K562 (cell line): ENCODE measurements at regions not wholly inside any gene's neighbourhood (a gene's known extent, or its start where the extent isn't known, plus 50 kb on each side); places are given as distances from the start of the nearest gene placed in this dataset.

ENCODE experiments used
- CBX1 ChIP-seq: sonication (generic); IDR thresholded peaks from 2 replicates; pipeline ENCODE4 v1.6.1; 2016; ENCODE audit warnings: antibody characterized with exemption, low read depth, mild to moderate bottlenecking
- CTCF ChIP-seq, 3 experiments: IDR thresholded peaks in 2 of 3; conservative IDR thresholded peaks in 1 of 3; 2 replicates each; pipeline ENCODE4 v1.5.1; 2011 to 2012; ENCODE audit warnings: low read length in 3 of 3, mild to moderate bottlenecking in 3 of 3, control low read depth in 2 of 3, improper control_type of control experiment in 1 of 3, inconsistent platforms in 1 of 3, low read depth in 1 of 3, mixed read lengths in 1 of 3, moderate library complexity in 1 of 3; ENCODE audit not compliant: insufficient read depth in 2 of 3
- HNRNPK ChIP-seq: fragments of 200-400 bp; formaldehyde crosslinking; IDR thresholded peaks from one replicate; pipeline ENCODE4 v1.6.1; 2018; ENCODE audit warnings: mild to moderate bottlenecking, low read depth, low read length; ENCODE audit not compliant: poor library complexity, severe bottlenecking
- KDM1A ChIP-seq, 2 experiments: fragments of 450-650 bp; IDR thresholded peaks; 2 replicates each; pipeline ENCODE4 v1.6.1; 2016; ENCODE audit warnings: mild to moderate bottlenecking in 2 of 2
- NFYB ChIP-seq: IDR thresholded peaks from 2 replicates; pipeline ENCODE4 v1.6.1; 2011; ENCODE audit warnings: mild to moderate bottlenecking, moderate library complexity; ENCODE audit not compliant: insufficient read length; ENCODE audit errors: extremely low read depth
- NR4A1 ChIP-seq, 2 experiments: fragments of 250-450 bp in 1 of 2; fragments of 450-650 bp in 1 of 2; sonication (Bioruptor Pico) in 1 of 2; IDR thresholded peaks; 2 replicates each; pipeline versions ENCODE4 v1.4.0 to v1.6.1; 2016 to 2020; ENCODE audit warnings: mild to moderate bottlenecking in 2 of 2, missing compliant biosample characterization in 1 of 2, missing genetic modification characterization in 1 of 2, moderate library complexity in 1 of 2
- POLR3G ChIP-seq: IDR thresholded peaks from 2 replicates; pipeline ENCODE4 v1.6.1; 2011; ENCODE audit not compliant: insufficient read length, insufficient replicate concordance; ENCODE audit errors: extremely low read depth
- PREB ChIP-seq: sonication (generic); formaldehyde crosslinking; IDR thresholded peaks from 2 replicates; pipeline ENCODE4 v1.8.1; 2023; ENCODE audit warnings: mild to moderate bottlenecking, missing genetic modification reagents
- RBBP5 ChIP-seq: fragments of 200-600 bp; sonication (generic); IDR thresholded peaks from 2 replicates; pipeline ENCODE4 v1.6.1; 2012; ENCODE audit warnings: borderline replicate concordance, mild to moderate bottlenecking, low read length, control low read depth, inconsistent platforms; ENCODE audit not compliant: insufficient read depth, poor library complexity, severe bottlenecking
- TRIM24 ChIP-seq, 2 experiments: fragments of 450-650 bp; IDR thresholded peaks; 2 replicates each; pipeline ENCODE4 v1.6.1; 2016
- USF2 ChIP-seq: sonication (generic); formaldehyde crosslinking; IDR thresholded peaks from 2 replicates; pipeline ENCODE4 v1.5.0; 2020; ENCODE audit warnings: missing genetic modification reagents
- ZBED1 ChIP-seq: IDR thresholded peaks from 2 replicates; pipeline ENCODE4 v1.6.1; 2014
- ZC3H8 ChIP-seq: fragments of 450-650 bp; IDR thresholded peaks from 2 replicates; pipeline ENCODE4 v1.6.1; 2017
- ZZZ3 ChIP-seq: fragments of 450-650 bp; IDR thresholded peaks from 2 replicates; pipeline ENCODE4 v1.6.1; 2016; ENCODE audit warnings: antibody characterized with exemption, mild to moderate bottlenecking, moderate library complexity
- TF ChIP-seq, protein P1 (sequence below): fragments of 250-450 bp; sonication (Bioruptor Pico); IDR thresholded peaks from 2 replicates; pipeline ENCODE4 v1.5.0; 2020; ENCODE audit warnings: mild to moderate bottlenecking, borderline replicate concordance

GRCh38 chr4:187606581-187606980 is 389.0 kb upstream of the ZFP42 start (continued):
- TF ChIP-seq PREB (CRISPR knock-in tag) (no peak), ZZZ3 (no peak), HNRNPK (no peak), CBX1 (no peak), ZBED1 (no peak), USF2 (CRISPR knock-in tag) (peak; percentile 38; the same call in 1 of the 2 replicates), NR4A1 (CRISPR knock-in tag; IDR thresholded peaks at IDR 0.05) (no peak), NR4A1 (tag; IDR thresholded peaks at IDR 0.05) (no peak), NFYB (no peak), POLR3G (no peak), ZC3H8 (no peak), KDM1A (IDR thresholded peaks at IDR 0.05) (no peak), TRIM24 (IDR thresholded peaks at IDR 0.05) (no peak), CTCF (IDR thresholded peaks at IDR 0.05 in 2 of 3, conservative IDR thresholded peaks at IDR 0.05 in 1 of 3; ENCODE audit: insufficient read depth in 2 of 3, low read depth in 1 of 3, low read length in 3 of 3) (peak; percentile 50 to 72 (median 69)), RBBP5 (no peak)
- TF ChIP-seq, protein P1, sequence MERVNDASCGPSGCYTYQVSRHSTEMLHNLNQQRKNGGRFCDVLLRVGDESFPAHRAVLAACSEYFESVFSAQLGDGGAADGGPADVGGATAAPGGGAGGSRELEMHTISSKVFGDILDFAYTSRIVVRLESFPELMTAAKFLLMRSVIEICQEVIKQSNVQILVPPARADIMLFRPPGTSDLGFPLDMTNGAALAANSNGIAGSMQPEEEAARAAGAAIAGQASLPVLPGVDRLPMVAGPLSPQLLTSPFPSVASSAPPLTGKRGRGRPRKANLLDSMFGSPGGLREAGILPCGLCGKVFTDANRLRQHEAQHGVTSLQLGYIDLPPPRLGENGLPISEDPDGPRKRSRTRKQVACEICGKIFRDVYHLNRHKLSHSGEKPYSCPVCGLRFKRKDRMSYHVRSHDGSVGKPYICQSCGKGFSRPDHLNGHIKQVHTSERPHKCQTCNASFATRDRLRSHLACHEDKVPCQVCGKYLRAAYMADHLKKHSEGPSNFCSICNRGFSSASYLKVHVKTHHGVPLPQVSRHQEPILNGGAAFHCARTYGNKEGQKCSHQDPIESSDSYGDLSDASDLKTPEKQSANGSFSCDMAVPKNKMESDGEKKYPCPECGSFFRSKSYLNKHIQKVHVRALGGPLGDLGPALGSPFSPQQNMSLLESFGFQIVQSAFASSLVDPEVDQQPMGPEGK (CRISPR knock-in tag) = no peak
